SU-DHL-6 (cell line): ENCODE measurements at regions not wholly inside any gene's neighbourhood (a gene's known extent, or its start where the extent isn't known, plus 50 kb on each side); places are given as distances from the start of the nearest gene placed in this dataset.

Experiments
- H2AFZ ChIP-seq: fragments of 200-600 bp; sonication (generic); 2 replicates; pipeline ENCODE4 v1.6.1; 2014; ENCODE audit warnings: low read depth, mild to moderate bottlenecking, moderate library complexity, mixed read lengths, antibody characterized with exemption, low read length; ENCODE audit not compliant: severe bottlenecking
- H3F3A ChIP-seq: fragments of 200-600 bp; shearing (Covaris generic); 2 replicates; pipeline ENCODE4 v1.6.0; 2016; ENCODE audit warnings: antibody characterized with exemption, mild to moderate bottlenecking; ENCODE audit not compliant: insufficient read depth
- H3K27ac ChIP-seq: fragments of 200-600 bp; sonication (generic); 2 replicates; pipeline ENCODE4 v1.5.1; 2016; ENCODE audit warnings: low read depth, mild to moderate bottlenecking, low read length, moderate library complexity, mixed read lengths
- H3K27me3 ChIP-seq: fragments of 200-600 bp; sonication (generic), shearing (Covaris generic); 2 replicates; pipeline ENCODE4 v1.6.0; 2014; ENCODE audit warnings: mild to moderate bottlenecking, low read length
- H3K36me3 ChIP-seq: fragments of 200-600 bp; sonication (generic); 2 replicates; pipeline ENCODE4 v1.6.1; 2014; ENCODE audit warnings: mild to moderate bottlenecking, low read length, mixed read lengths
- H3K4me2 ChIP-seq: fragments of 300-600, 200-600 bp; shearing (Covaris generic), sonication (generic); 2 replicates; pipeline ENCODE4 v1.6.0; 2014; ENCODE audit warnings: low read length, low read depth, mild to moderate bottlenecking; ENCODE audit not compliant: poor library complexity, severe bottlenecking
- H3K4me3 ChIP-seq: fragments of 200-600 bp; sonication (generic); 2 replicates; pipeline ENCODE4 v1.5.1; 2014; ENCODE audit warnings: antibody characterized with exemption, low read length, mild to moderate bottlenecking, mixed read lengths; ENCODE audit not compliant: insufficient read depth, poor library complexity, severe bottlenecking
- H3K79me2 ChIP-seq: fragments of 200-600 bp; sonication (generic); 2 replicates; pipeline ENCODE4 v1.6.1; 2014; ENCODE audit warnings: mild to moderate bottlenecking, low read length, moderate library complexity; ENCODE audit not compliant: insufficient read depth
- H3K9ac ChIP-seq: fragments of 200-600 bp; sonication (generic); 2 replicates; pipeline ENCODE4 v1.7.0; 2014; ENCODE audit warnings: mild to moderate bottlenecking, low read length
- H3K9me2 ChIP-seq: fragments of 200-600 bp; sonication (generic); replicated peaks from 2 replicates; pipeline ENCODE4 v1.6.1; 2014; ENCODE audit warnings: low read length; ENCODE audit not compliant: insufficient read depth
- H3K9me3 ChIP-seq: fragments of 200-600 bp; sonication (generic); 2 replicates; pipeline ENCODE4 v1.6.1; 2014; ENCODE audit warnings: low read length, mixed read lengths; ENCODE audit not compliant: insufficient read depth
- H4K20me1 ChIP-seq: fragments of 200-600 bp; sonication (generic); 2 replicates; pipeline ENCODE4 v1.6.1; 2014; ENCODE audit warnings: low read depth, mild to moderate bottlenecking, antibody characterized with exemption, low read length, moderate library complexity, mixed read lengths
- CTCF ChIP-seq: fragments of 200-600 bp; sonication (generic); IDR thresholded peaks from one replicate; pipeline ENCODE4 v1.5.1; 2017; ENCODE audit warnings: antibody characterized with exemption, mild to moderate bottlenecking, low read length, moderate library complexity; ENCODE audit not compliant: insufficient read depth, poor library complexity, severe bottlenecking
- EZH2phosphoT487 ChIP-seq: fragments of 200-600 bp; sonication (generic), shearing (Covaris generic); conservative IDR thresholded peaks from 2 replicates; pipeline ENCODE4 v1.6.1; 2018; ENCODE audit warnings: mild to moderate bottlenecking, antibody characterized with exemption, low read length, moderate library complexity, mixed read lengths

- Histone ChIP-seq H3K79me2 (no peaks in the 10 kb centered on the region), H3K9me3 (no peaks in the 10 kb centered on the region), H3F3A (no peaks in the 10 kb centered on the region), H3K9me2 (no peaks in the 10 kb centered on the region), H4K20me1 (no peaks in the 10 kb centered on the region), H3K9ac (no peak overlapping the region), H3K36me3 (no peaks in the 10 kb centered on the region), H3K27me3 (no peaks in the 10 kb centered on the region), H2AFZ (no peak overlapping the region), H3K27ac (no peak overlapping the region), H3K4me2 (no peak overlapping the region), H3K4me3 (no peak overlapping the region)
- TF ChIP-seq CTCF (no peak), EZH2phosphoT487 (no peak)
Observed at GRCh38 chr5:20331826-20332225, 343.8 kb upstream of the CDH18 start.

GRCh38 chr5:20323323-20323722 lies 335.3 kb upstream of the CDH18 start:
- H3K4me3 ChIP-seq, result no peak overlapping the region
- H3K9me3 ChIP-seq, result no peaks in the 10 kb centered on the region
- no peaks in the 10 kb centered on the region for H3K79me2 ChIP-seq
- H3F3A ChIP-seq, result no peaks in the 10 kb centered on the region
- H3K27ac ChIP-seq, result no peak overlapping the region
- no peak overlapping the region for H2AFZ ChIP-seq
- H3K36me3 ChIP-seq, result no peaks in the 10 kb centered on the region
- H3K9ac ChIP-seq, result no peak overlapping the region
- no peaks in the 10 kb centered on the region for H3K27me3 ChIP-seq
- H3K9me2 ChIP-seq, result no peaks in the 10 kb centered on the region
- H3K4me2 ChIP-seq, result no peak overlapping the region
- H4K20me1 ChIP-seq, result no peaks in the 10 kb centered on the region
- TF ChIP-seq CTCF (no peak), EZH2phosphoT487 (no peak)

- Histone ChIP-seq H3K9me3 (no peaks in the 10 kb centered on the region), H3K4me3 (no peak overlapping the region), H3K27me3 (no peaks in the 10 kb centered on the region), H3F3A (no peaks in the 10 kb centered on the region), H2AFZ (peak overlapping the region; percentile 46), H3K9ac (no peak overlapping the region), H3K9me2 (no peaks in the 10 kb centered on the region), H3K4me2 (no peak overlapping the region), H3K27ac (no peak overlapping the region), H3K36me3 (no peaks in the 10 kb centered on the region), H3K79me2 (no peaks in the 10 kb centered on the region), H4K20me1 (no peaks in the 10 kb centered on the region)
- TF ChIP-seq EZH2phosphoT487 (no peak), CTCF (no peak)
Observed at GRCh38 chr5:20307391-20307790, 319.4 kb upstream of the CDH18 start.
